Caco-2 (cell line): ENCODE measurements at regions not wholly inside any gene's neighbourhood (a gene's known extent, or its start where the extent isn't known, plus 50 kb on each side); places are given as distances from the start of the nearest gene placed in this dataset.

Source experiments
- BruUV-seq: library from RNA; stranded (reverse); fragments of 400-500 nt; replicated peaks from 2 replicates; lab custom pipeline; 2021; lab: Mats Ljungman, UMichigan
- CTCF ChIA-PET: fragments of 300-600 bp; sonication (Branson Sonifier 250); formaldehyde crosslinking; loops from one replicate; lab custom pipeline; 2022; ENCODE audit warnings: antibody characterized with exemption; lab: Charles Lee
- POLR2A ChIA-PET: fragments of 300-600 bp; sonication (Branson Sonifier 250); formaldehyde crosslinking; loops from one replicate; lab custom pipeline; 2022; ENCODE audit warnings: antibody characterized with exemption; lab: Charles Lee
- DNase-seq, 2 experiments: peaks; one replicate each; pipeline versions ENCODE4 v3.0.0 to v3.0.0-alpha.2; 2020 to 2022
- H3K27me3 ChIP-seq: replicated peaks from 2 replicates; pipeline ENCODE4 v1.6.0; 2011; ENCODE audit warnings: low read length; ENCODE audit not compliant: control insufficient read depth, insufficient read depth
- H3K36me3 ChIP-seq: 2 replicates; pipeline ENCODE4 v1.5.1; 2011; ENCODE audit warnings: low read length; ENCODE audit not compliant: control insufficient read depth, insufficient read depth
- H3K4me1 ChIP-seq: fragments of 250-450 bp; sonication (Bioruptor Pico); 2 replicates; pipeline ENCODE4 v1.5.1; 2020; ENCODE audit warnings: mild to moderate bottlenecking
- H3K4me3 ChIP-seq: 2 replicates; pipeline ENCODE4 v1.5.1; 2011; ENCODE audit warnings: low read depth, mild to moderate bottlenecking, control low read depth, low read length
- H3K9me3 ChIP-seq: fragments of 250-450 bp; sonication (Bioruptor Pico); 2 replicates; pipeline ENCODE4 v1.5.1; 2020; ENCODE audit warnings: mild to moderate bottlenecking, moderate library complexity
- H3K27ac Mint-ChIP-seq: one replicate; pipeline ENCODE4 v1.8.0; 2022; ENCODE audit warnings: mixed read lengths; ENCODE audit not compliant: unreplicated experiment
- H3K27me3 Mint-ChIP-seq: one replicate; pipeline ENCODE4 v1.8.0; 2022; ENCODE audit warnings: mixed read lengths; ENCODE audit not compliant: insufficient read depth, unreplicated experiment
- H3K36me3 Mint-ChIP-seq: one replicate; pipeline ENCODE4 v1.8.0; 2022; ENCODE audit warnings: mild to moderate bottlenecking, mixed read lengths; ENCODE audit not compliant: insufficient read depth, unreplicated experiment
- H3K4me1 Mint-ChIP-seq: one replicate; pipeline ENCODE4 v1.8.0; 2022; ENCODE audit warnings: low read depth, mixed read lengths; ENCODE audit not compliant: unreplicated experiment
- H3K4me3 Mint-ChIP-seq: one replicate; pipeline ENCODE4 v1.8.0; 2022; ENCODE audit warnings: mild to moderate bottlenecking, moderate library complexity, mixed read lengths; ENCODE audit not compliant: unreplicated experiment
- H3K9me3 Mint-ChIP-seq: one replicate; pipeline ENCODE4 v1.8.0; 2022; ENCODE audit warnings: mixed read lengths; ENCODE audit not compliant: unreplicated experiment
- CTCF ChIP-seq, 2 experiments: fragments of 200-600 bp in 1 of 2; IDR thresholded peaks; 1 replicate in 1 of 2; 2 replicates in 1 of 2; pipeline versions ENCODE4 v1.5.1 to v1.8.0; 2011 to 2022; ENCODE audit warnings: antibody characterized with exemption in 1 of 2, control low read depth in 1 of 2, inconsistent platforms in 1 of 2, low read depth in 1 of 2, low read length in 1 of 2, mild to moderate bottlenecking in 1 of 2, moderate library complexity in 1 of 2; ENCODE audit not compliant: insufficient read depth in 1 of 2, severe bottlenecking in 1 of 2, unreplicated experiment in 1 of 2
- intact Hi-C: fragments of 100-400 bp; cut with micrococcal nuclease; formaldehyde crosslinking; loops from one replicate; pipeline ENCODE4 v1.10.0; 2022; ENCODE audit not compliant: unreplicated experiment

- Histone ChIP-seq H3K9me3 (peaks cover 14% of the 10 kb centered on the region), H3K36me3 (no peaks in the 10 kb centered on the region), H3K27me3 (no peaks in the 10 kb centered on the region), H3K4me3 (no peak overlapping the region), H3K4me1 (no peaks in the 10 kb centered on the region)
- Mint-ChIP-seq H3K4me3 (no peak overlapping the region), H3K9me3 (peaks cover 31% of the 10 kb centered on the region), H3K27ac (no peak overlapping the region), H3K27me3 (no peaks in the 10 kb centered on the region), H3K4me1 (no peaks in the 10 kb centered on the region), H3K36me3 (peaks cover 4% of the 10 kb centered on the region)
- ChIA-PET POLR2A (no interaction called here), CTCF (no interaction called here)
- DNase-seq: no peak
- TF ChIP-seq CTCF (IDR thresholded peaks at IDR 0.05; ENCODE audit: insufficient read depth in 1 of 2, low read depth in 1 of 2, low read length in 1 of 2, severe bottlenecking in 1 of 2, unreplicated experiment in 1 of 2): no peak
- BruUV-seq: no TSS peak
- intact Hi-C loops: no loop called here
These were observed 158.9 kb downstream of the GC start for GRCh38 chr4:71625005-71625404.
